HG02970 (cell line): ENCODE measurements at regions not wholly inside any gene's neighbourhood (a gene's known extent, or its start where the extent isn't known, plus 50 kb on each side); places are given as distances from the start of the nearest gene placed in this dataset.

ENCODE experiments used
- ATAC-seq: cut with Tn5 transposase; IDR thresholded peaks from one replicate; pipeline ENCODE4 v1.9.1; 2021; ENCODE audit warnings: mild to moderate bottlenecking, moderate library complexity, moderate number of reproducible peaks; ENCODE audit not compliant: unreplicated experiment, low FRiP score

- no peak for ATAC-seq
Observed at GRCh38 chr13:95444006-95444730, 108.4 kb upstream of the CLDN10 start.

DNA sequence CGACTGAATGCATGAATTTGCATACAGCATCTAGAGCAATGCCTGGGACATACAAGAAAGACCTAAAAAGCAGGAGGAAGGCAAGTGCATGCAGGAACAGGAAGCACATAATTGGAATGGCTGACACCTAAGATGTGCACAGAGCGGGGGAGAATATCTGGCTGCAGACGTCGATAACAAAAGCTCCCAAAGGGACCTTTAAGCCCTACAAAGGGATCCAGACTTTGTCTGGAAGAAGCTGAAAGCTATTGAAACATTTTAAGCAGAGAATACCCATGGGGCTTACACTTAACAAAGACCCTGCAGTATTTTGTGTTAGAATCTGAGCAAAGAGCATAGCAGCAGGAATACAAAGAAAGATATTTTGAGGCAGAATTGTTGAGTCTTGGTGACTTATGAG is 107.4 kb upstream of the CLDN10 start:
- ATAC-seq: no peak

- no peak for ATAC-seq
Observed at GRCh38 chr13:95447814-95448213, 104.7 kb upstream of the CLDN10 start.

DNA sequence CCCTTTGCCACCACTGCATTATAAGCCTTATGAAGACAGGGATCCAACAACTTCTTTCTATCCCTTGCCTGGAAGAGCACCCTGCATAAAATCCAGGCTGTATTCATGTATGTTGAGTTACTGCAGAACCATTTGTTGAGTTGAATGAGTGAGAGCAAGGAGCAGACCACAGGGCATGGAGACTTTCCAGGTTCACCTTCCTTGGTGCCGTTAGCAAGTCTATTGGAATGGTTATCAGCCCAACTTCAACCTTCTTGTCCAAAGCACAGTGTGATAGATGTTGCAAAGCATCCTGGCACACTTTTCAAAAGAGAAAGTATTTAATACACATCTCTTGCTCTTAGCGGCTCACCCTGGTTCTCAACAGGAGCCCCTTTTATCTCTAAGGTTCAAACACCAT is 100.9 kb upstream of the CLDN10 start:
- no peak for ATAC-seq

DNA sequence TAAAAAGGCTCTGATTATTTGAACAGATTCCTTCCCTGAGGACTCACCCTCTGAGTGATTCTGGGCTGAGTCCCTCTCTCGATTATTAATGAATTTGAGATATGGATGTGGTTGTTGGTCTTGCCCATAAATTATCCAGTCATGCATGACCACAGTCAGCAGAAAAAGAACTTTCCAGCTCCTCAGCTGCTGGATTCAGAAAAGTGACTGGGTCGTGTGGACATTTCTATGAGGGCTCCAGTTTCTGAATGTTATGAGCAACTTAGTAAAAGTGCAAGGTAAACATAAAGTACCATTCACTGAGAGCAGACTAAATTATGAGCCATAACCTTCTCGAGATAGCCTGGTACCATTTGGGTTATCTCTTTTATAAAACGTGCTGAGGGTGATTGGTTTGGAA is 100.1 kb upstream of the CLDN10 start:
- ATAC-seq: no peak

GRCh38 chr13:95455782-95456181 is 96.7 kb upstream of the CLDN10 start:
- no peak for ATAC-seq

DNA sequence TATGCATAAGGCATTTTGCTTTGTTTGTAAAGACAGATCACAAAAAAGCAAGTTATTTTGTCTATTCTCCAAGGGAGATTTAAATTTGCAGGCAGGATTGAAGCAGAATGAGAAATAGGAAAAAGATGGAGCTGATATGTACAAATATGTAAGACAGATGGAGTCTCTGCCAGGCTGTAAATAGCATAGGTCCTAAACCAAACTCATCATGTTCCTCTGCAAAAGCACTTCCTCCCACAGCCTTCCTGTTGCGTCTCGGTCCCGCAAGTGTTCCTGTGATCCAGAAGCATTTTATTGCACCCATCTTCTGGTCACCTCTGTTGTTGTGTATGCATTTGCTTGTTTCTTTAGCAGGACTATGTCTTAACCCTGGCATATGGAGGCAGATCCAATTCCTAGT is 95.7 kb upstream of the CLDN10 start:
- ATAC-seq: peak; percentile 4

DNA sequence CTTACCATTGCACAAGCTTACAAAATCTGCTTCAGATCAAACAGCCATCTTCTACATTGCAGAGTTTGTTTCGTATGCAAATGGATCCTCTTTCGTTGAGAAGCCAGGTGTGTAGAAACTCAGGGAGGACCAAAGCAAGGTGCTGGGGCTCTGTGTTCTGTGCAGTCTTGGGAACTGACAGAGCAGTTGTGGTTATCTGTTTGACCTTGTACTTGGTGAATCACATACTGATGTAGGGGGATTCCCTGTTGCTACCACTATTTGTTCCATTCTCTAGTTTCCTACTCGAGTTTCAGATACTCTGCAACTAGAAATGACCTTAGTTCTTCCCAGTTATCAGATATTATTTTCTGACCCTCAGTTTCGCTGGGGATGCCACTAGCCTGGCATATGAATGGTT is 95.2 kb upstream of the CLDN10 start:
- ATAC-seq: peak; percentile 98

- no peak for ATAC-seq
Observed at GRCh38 chr13:95462801-95463200, 89.7 kb upstream of the CLDN10 start.

GRCh38 chr13:95463531-95463930 is 89.0 kb upstream of the CLDN10 start:
- no peak for ATAC-seq

DNA sequence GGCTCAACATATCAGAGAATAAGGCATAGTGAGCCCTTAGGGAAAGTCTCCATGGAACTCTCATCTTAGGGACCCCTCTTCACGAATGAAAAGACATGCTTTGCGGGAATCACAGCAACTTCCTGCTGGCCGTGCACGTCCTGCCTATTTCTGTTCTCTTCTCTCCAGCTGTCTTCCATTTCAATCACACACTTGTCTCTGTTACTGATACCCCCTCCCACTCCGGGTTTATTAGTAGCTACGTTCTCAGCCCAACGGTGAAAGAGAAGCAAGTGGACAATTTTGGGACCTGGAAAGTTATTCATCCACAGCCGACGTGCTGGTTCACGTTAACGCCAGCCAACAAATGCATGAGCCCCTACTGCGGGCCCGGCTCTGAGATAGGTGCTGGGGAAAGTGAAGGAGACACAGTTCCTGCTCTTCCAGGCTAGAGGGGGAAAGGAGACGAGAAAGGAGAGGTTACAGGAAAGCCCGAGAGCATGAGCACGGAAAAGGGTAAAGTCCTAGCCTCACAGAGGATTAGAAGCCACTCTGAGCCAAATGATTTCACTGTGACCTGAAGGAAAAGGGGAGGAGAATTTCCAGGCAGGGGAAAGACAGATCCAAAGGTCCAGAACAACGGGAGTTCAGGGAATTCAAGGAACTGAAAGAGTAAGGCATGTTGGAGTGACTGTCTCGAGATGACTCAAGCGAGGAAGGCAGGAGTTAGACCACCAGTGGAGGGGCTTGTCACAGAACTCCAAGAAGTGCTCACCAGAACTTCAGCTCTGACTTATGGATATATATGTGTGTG is 81.8 kb upstream of the CLDN10 start:
- ATAC-seq: no peak

DNA sequence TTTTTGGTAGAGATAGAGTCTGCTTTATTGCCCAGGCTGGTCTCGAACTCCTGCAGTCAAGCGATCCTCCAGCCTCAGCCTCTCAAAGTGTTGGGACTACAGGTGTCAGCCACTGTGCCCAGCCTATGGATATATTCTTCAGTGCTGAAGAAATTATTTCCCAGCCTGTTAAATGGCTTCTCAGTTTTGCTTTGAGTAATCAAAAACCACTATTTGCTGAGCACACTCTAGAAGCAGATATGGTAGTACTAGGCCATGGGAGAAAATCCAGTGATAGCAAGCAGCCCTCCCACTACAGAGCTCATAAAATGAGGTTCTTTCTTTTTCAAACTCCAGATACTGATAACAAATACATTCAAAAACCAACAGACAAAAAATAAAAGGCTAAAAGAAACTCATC is 80.6 kb upstream of the CLDN10 start:
- no peak for ATAC-seq

- ATAC-seq: no peak
Observed at GRCh38 chr13:95474992-95475391, 77.5 kb upstream of the CLDN10 start.

- ATAC-seq: no peak
Observed at GRCh38 chr13:95477187-95477586, 75.3 kb upstream of the CLDN10 start.

GRCh38 chr13:95479731-95480130 is 72.8 kb upstream of the CLDN10 start:
- no peak for ATAC-seq

- ATAC-seq: no peak
Observed at GRCh38 chr13:95480131-95480545, 72.4 kb upstream of the CLDN10 start.

- ATAC-seq: no peak
Observed at GRCh38 chr13:95480791-95481780, 71.4 kb upstream of the CLDN10 start.

DNA sequence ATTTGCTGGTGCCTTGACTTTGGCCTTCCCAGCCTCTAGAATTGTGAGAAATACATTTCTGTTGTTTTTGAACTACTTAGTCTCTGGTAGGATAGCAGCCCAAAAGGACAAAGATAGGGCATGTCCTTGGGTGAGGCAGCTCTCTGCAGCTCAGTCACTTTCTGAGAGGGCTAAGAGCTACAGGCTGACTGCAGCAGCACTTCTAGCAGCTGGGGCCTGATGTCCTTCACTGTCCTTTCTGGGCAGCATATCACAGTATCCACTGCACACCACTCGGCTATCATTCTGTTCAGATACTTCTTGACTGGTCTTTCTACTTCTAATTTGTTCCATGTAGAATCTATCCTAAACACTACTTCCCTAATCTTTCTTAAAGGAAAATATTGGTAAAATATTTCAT is 68.5 kb upstream of the CLDN10 start:
- ATAC-seq: no peak

DNA sequence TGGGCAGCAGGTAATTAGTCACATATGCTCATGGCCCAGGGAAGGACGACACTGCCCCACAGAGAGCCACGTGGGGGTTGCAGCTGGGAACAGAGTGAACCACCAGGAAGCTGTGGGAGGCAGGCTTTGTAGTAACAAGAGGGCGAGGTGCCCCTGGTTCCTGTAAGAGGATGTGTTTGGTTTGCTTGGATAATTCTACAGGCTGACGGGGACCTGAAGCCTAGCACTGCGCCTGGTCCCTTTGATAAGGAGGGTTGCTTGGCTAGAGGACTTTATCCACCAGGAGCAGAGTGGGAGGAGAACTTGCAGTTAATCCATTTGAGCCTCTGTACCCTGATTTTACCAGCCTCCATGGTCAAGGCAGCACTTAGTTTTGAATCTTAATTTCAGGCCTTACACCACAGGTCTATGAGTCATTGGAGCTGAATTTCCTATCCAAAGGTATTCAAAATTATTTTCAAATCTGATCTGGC is 67.4 kb upstream of the CLDN10 start:
- ATAC-seq: no peak

DNA sequence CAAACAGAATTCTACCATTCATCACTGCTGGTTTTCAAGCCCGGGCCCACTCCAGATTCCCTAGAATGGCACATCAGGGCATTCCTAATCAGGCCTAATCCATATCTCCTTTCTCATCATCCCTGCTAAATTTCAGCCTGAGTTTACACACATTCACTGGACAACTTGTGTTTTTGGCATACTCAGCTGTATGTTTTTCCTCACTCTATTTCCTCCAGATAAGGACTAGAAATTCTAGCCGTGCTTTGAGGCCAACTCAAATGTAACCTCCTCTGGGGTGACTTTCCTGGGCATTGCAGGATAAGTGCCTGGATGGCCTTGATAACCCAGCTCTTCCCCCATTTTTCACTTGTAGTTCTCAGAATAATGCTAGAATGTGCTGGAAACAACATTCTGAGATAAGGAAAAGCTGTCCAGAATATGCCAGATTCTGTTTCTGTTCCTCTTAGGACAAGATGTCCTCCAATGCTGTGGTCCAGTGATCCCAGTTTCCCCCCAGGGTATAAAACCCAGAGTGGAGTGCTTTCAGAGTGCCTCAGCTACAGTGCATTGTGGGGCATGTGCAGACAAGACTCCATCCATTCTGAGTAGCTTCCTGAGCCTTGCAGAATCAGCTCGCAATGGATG is 66.9 kb upstream of the CLDN10 start:
- ATAC-seq: no peak
